ENCODE measurements at regions not wholly inside any gene's neighbourhood (a gene's known extent, or its start where the extent isn't known, plus 50 kb on each side); places are given as distances from the start of the nearest gene placed in this dataset.

- no peak for ATAC-seq (ENCODE audit: low read depth)
- TF ChIP-seq CTCF (IDR thresholded peaks at IDR 0.05), result no peak
- intact Hi-C loops (cut with micrococcal nuclease), result no loop called here
- no peak overlapping the region for H3K4me3 Mint-ChIP-seq
- H3K27ac Mint-ChIP-seq, result no peak overlapping the region
- H3K4me1 Mint-ChIP-seq, result no peaks in the 10 kb centered on the region
- no peaks in the 10 kb centered on the region for H3K27me3 Mint-ChIP-seq
- ChIA-PET CTCF (no interaction called here), POLR2A (no interaction called here)
- no peaks in the 10 kb centered on the region for H3K36me3 Mint-ChIP-seq (ENCODE audit: low read depth)
- DNase-seq, result no peak
- peaks cover 4% of the 10 kb centered on the region for H3K9me3 Mint-ChIP-seq
Measured at GRCh38 chr18:30245766-30246455, 796.6 kb downstream of the DSC3 start.

GRCh38 chr18:30234755-30235154 lies 807.8 kb downstream of the DSC3 start:
- Mint-ChIP-seq H3K27me3 (no peaks in the 10 kb centered on the region), H3K4me1 (no peaks in the 10 kb centered on the region), H3K9me3 (peaks cover 3% of the 10 kb centered on the region), H3K36me3 (ENCODE audit: low read depth) (no peaks in the 10 kb centered on the region), H3K4me3 (no peak overlapping the region), H3K27ac (no peak overlapping the region)
- intact Hi-C loops (cut with micrococcal nuclease), result no loop called here
- ChIA-PET CTCF (no interaction called here), POLR2A (no interaction called here)
- no peak for DNase-seq
- no peak for ATAC-seq (ENCODE audit: low read depth)
- no peak for TF ChIP-seq CTCF (IDR thresholded peaks at IDR 0.05)

GRCh38 chr18:30211112-30211511 lies 831.4 kb downstream of the DSC3 start:
- H3K27ac Mint-ChIP-seq, result no peak overlapping the region
- TF ChIP-seq CTCF (IDR thresholded peaks at IDR 0.05), result no peak
- H3K27me3 Mint-ChIP-seq, result no peaks in the 10 kb centered on the region
- ChIA-PET CTCF (no interaction called here), POLR2A (no interaction called here)
- no peaks in the 10 kb centered on the region for H3K36me3 Mint-ChIP-seq (ENCODE audit: low read depth)
- no peak for DNase-seq
- H3K4me3 Mint-ChIP-seq, result no peak overlapping the region
- no peaks in the 10 kb centered on the region for H3K4me1 Mint-ChIP-seq
- H3K9me3 Mint-ChIP-seq, result peaks cover 5% of the 10 kb centered on the region
- intact Hi-C loops (cut with micrococcal nuclease), result no loop called here
- no peak for ATAC-seq (ENCODE audit: low read depth)

GRCh38 chr18:30208546-30208945 lies 834.0 kb downstream of the DSC3 start:
- TF ChIP-seq CTCF (IDR thresholded peaks at IDR 0.05), result no peak
- POLR2A ChIA-PET, result no interaction called here
- Mint-ChIP-seq H3K36me3 (ENCODE audit: low read depth) (no peaks in the 10 kb centered on the region), H3K4me3 (no peak overlapping the region), H3K27me3 (no peaks in the 10 kb centered on the region), H3K4me1 (no peaks in the 10 kb centered on the region), H3K9me3 (peaks cover 2% of the 10 kb centered on the region), H3K27ac (no peak overlapping the region)
- DNase-seq, result no peak
- CTCF ChIA-PET, result no interaction called here
- intact Hi-C loops (cut with micrococcal nuclease), result no loop called here
- no peak for ATAC-seq (ENCODE audit: low read depth)

- POLR2A ChIA-PET, result no interaction called here
- intact Hi-C loops (cut with micrococcal nuclease), result no loop called here
- peaks cover 16% of the 10 kb centered on the region for H3K9me3 Mint-ChIP-seq
- CTCF ChIA-PET, result no interaction called here
- no peak for ATAC-seq (ENCODE audit: low read depth)
- no peaks in the 10 kb centered on the region for H3K36me3 Mint-ChIP-seq (ENCODE audit: low read depth)
- DNase-seq, result no peak
- no peaks in the 10 kb centered on the region for H3K4me1 Mint-ChIP-seq
- H3K27ac Mint-ChIP-seq, result no peak overlapping the region
- no peak overlapping the region for H3K4me3 Mint-ChIP-seq
- no peak for TF ChIP-seq CTCF (IDR thresholded peaks at IDR 0.05)
- no peaks in the 10 kb centered on the region for H3K27me3 Mint-ChIP-seq
Measured at GRCh38 chr18:30192216-30192615, 850.3 kb downstream of the DSC3 start.
